H1 (cell line): ENCODE measurements at regions not wholly inside any gene's neighbourhood (a gene's known extent, or its start where the extent isn't known, plus 50 kb on each side); places are given as distances from the start of the nearest gene placed in this dataset.

ENCODE experiments used
- CTCF ChIA-PET: fragments of 300-600 bp; sonication (Branson Sonifier 250); formaldehyde crosslinking; loops from one replicate; lab custom pipeline; 2021; ENCODE audit not compliant: partially characterized antibody; lab: Charles Lee
- POLR2A ChIA-PET: fragments of 300-600 bp; sonication (Branson Sonifier 250); formaldehyde crosslinking; loops from one replicate; lab custom pipeline; 2021; ENCODE audit warnings: inconsistent platforms; ENCODE audit not compliant: partially characterized antibody; lab: Charles Lee
- DNase-seq, 2 experiments: peaks; one replicate each; pipeline versions ENCODE4 v3.0.0 to v3.0.0-alpha.2; 2010 to 2022; ENCODE audit warnings: low spot score in 2 of 2, low read depth in 1 of 2, mixed read lengths in 1 of 2
- FAIRE-seq: peaks from 2 replicates; lab custom pipeline; 2011; peaks lifted over from hg19 to GRCh38; lab: Jason Lieb, UNC
- H2AFZ ChIP-seq: 2 replicates; pipeline ENCODE4 v1.8.1; 2012; ENCODE audit warnings: low read length, inconsistent platforms
- H2AK5ac ChIP-seq: 2 replicates; pipeline ENCODE4 v1.6.1; 2013; ENCODE audit warnings: low read depth, low read length
- H2BK120ac ChIP-seq: replicated peaks from 2 replicates; pipeline ENCODE3; 2013; ENCODE audit warnings: low read depth, low read length, inconsistent platforms
- H2BK12ac ChIP-seq: 2 replicates; pipeline ENCODE4 v1.6.1; 2013; ENCODE audit warnings: low read depth, low read length
- H2BK15ac ChIP-seq: 2 replicates; pipeline ENCODE4 v1.6.1; 2013; ENCODE audit warnings: low read length
- H2BK20ac ChIP-seq: 2 replicates; pipeline ENCODE4 v1.6.1; 2013; ENCODE audit warnings: low read length
- H2BK5ac ChIP-seq: 2 replicates; pipeline ENCODE4 v1.6.1; 2013; ENCODE audit warnings: low read depth, low read length
- H3K14ac ChIP-seq: 2 replicates; pipeline ENCODE4 v1.6.1; 2013; ENCODE audit warnings: inconsistent platforms; ENCODE audit not compliant: insufficient read length
- H3K18ac ChIP-seq: 2 replicates; pipeline ENCODE4 v1.6.1; 2013; ENCODE audit warnings: low read length; ENCODE audit errors: extremely low read depth
- H3K23ac ChIP-seq: 2 replicates; pipeline ENCODE4 v1.6.1; 2013; ENCODE audit warnings: inconsistent platforms; ENCODE audit not compliant: insufficient read length
- H3K23me2 ChIP-seq: 2 replicates; pipeline ENCODE4 v1.6.1; 2013; ENCODE audit warnings: low read depth, low read length
- H3K27ac ChIP-seq: 2 replicates; pipeline ENCODE4 v1.6.1; 2011; ENCODE audit warnings: low read depth, low read length, inconsistent platforms
- H3K27me3 ChIP-seq, 4 experiments: replicated peaks in 1 of 4; 1 replicate in 1 of 4; 2 replicates in 3 of 4; pipeline versions ENCODE4 v1.6.1 to v1.8.1; 2011 to 2013; ENCODE audit warnings: low read length in 3 of 4, mild to moderate bottlenecking in 3 of 4, inconsistent platforms in 2 of 4, mixed read lengths in 2 of 4, moderate library complexity in 1 of 4; ENCODE audit not compliant: control insufficient read depth in 3 of 4, insufficient read depth in 3 of 4; ENCODE audit errors: extremely low read depth in 1 of 4
- H3K36me3 ChIP-seq, 4 experiments: 2 replicates each; pipeline versions ENCODE4 v1.6.1 to v1.8.1; 2011 to 2013; ENCODE audit warnings: mild to moderate bottlenecking in 4 of 4, low read length in 3 of 4, moderate library complexity in 2 of 4, control low read depth in 1 of 4, inconsistent platforms in 1 of 4; ENCODE audit not compliant: insufficient read depth in 4 of 4, control insufficient read depth in 2 of 4
- H3K4ac ChIP-seq: replicated peaks from 2 replicates; pipeline ENCODE3; 2013; ENCODE audit warnings: low read length, low read depth, mixed read lengths, inconsistent platforms; ENCODE audit not compliant: insufficient read length
- H3K4me1 ChIP-seq, 4 experiments: replicated peaks in 1 of 4; 1 replicate in 1 of 4; 2 replicates in 3 of 4; pipeline versions ENCODE4 v1.6.1 to v1.8.1; 2011 to 2013; ENCODE audit warnings: low read length in 3 of 4, inconsistent platforms in 2 of 4, mixed read lengths in 1 of 4; ENCODE audit not compliant: insufficient read depth in 4 of 4, control insufficient read depth in 3 of 4
- H3K4me2 ChIP-seq, 2 experiments: 2 replicates each; pipeline versions ENCODE4 v1.6.1 to v1.8.1; 2011 to 2013; ENCODE audit warnings: low read depth in 2 of 2, low read length in 2 of 2, control low read depth in 1 of 2, inconsistent platforms in 1 of 2, mild to moderate bottlenecking in 1 of 2; ENCODE audit not compliant: insufficient read depth in 1 of 2
- H3K4me3 ChIP-seq, 4 experiments: fragments of 200-600, 300-600 bp in 1 of 4; sonication (generic), shearing (Covaris generic), sonication (Bioruptor Twin) in 1 of 4; 2 replicates each; pipeline versions ENCODE4 v1.5.1 to v1.8.1; 2011 to 2016; ENCODE audit warnings: low read length in 4 of 4, low read depth in 3 of 4, control low read depth in 2 of 4, inconsistent platforms in 2 of 4, mild to moderate bottlenecking in 2 of 4, mixed read lengths in 1 of 4, moderate library complexity in 1 of 4; ENCODE audit not compliant: insufficient read depth in 2 of 4; ENCODE audit errors: extremely low read depth in 1 of 4
- H3K56ac ChIP-seq: replicated peaks from 2 replicates; pipeline ENCODE3; 2013; ENCODE audit warnings: low read depth, mild to moderate bottlenecking, mixed read lengths, low read length, inconsistent platforms; ENCODE audit not compliant: insufficient read length
- H3K79me1 ChIP-seq: 2 replicates; pipeline ENCODE4 v1.6.1; 2013; ENCODE audit warnings: low read depth, low read length, control low read depth
- H3K79me2 ChIP-seq, 2 experiments: 2 replicates each; pipeline versions ENCODE4 v1.6.1 to v1.8.1; 2012 to 2013; ENCODE audit warnings: low read length in 2 of 2, mild to moderate bottlenecking in 2 of 2, inconsistent platforms in 1 of 2; ENCODE audit not compliant: insufficient read depth in 2 of 2, control insufficient read depth in 1 of 2
- H3K9ac ChIP-seq, 4 experiments: replicated peaks in 1 of 4; 1 replicate in 1 of 4; 2 replicates in 3 of 4; pipeline versions ENCODE4 v1.6.1 to v1.8.1; 2011 to 2013; ENCODE audit warnings: low read depth in 3 of 4, low read length in 3 of 4, control low read depth in 2 of 4, mild to moderate bottlenecking in 2 of 4, moderate library complexity in 2 of 4, inconsistent platforms in 1 of 4; ENCODE audit errors: extremely low read depth in 1 of 4
- H3K9me3 ChIP-seq, 2 experiments: 2 replicates each; pipeline versions ENCODE4 v1.6.1 to v1.8.1; 2012 to 2013; ENCODE audit warnings: mild to moderate bottlenecking in 2 of 2, moderate library complexity in 2 of 2, control low read depth in 1 of 2, inconsistent platforms in 1 of 2, low read depth in 1 of 2, low read length in 1 of 2, mixed read lengths in 1 of 2; ENCODE audit not compliant: insufficient read depth in 2 of 2
- H4K20me1 ChIP-seq, 2 experiments: replicated peaks in 1 of 2; 2 replicates each; pipeline versions ENCODE3 to v1.8.1; 2011 to 2013; ENCODE audit warnings: inconsistent platforms in 2 of 2, low read length in 2 of 2, mild to moderate bottlenecking in 1 of 2; ENCODE audit not compliant: insufficient read depth in 2 of 2, control insufficient read depth in 1 of 2
- H4K5ac ChIP-seq: 2 replicates; pipeline ENCODE4 v1.6.1; 2013; ENCODE audit warnings: low read length, low read depth, mixed read lengths, inconsistent platforms; ENCODE audit not compliant: insufficient read length
- H4K8ac ChIP-seq: 2 replicates; pipeline ENCODE4 v1.8.0; 2013; ENCODE audit warnings: mild to moderate bottlenecking, moderate library complexity, low read length, inconsistent platforms; ENCODE audit not compliant: insufficient read depth; ENCODE audit errors: extremely low read depth
- H4K91ac ChIP-seq: replicated peaks from 2 replicates; pipeline ENCODE3; 2013; ENCODE audit warnings: low read length, mixed read lengths, inconsistent platforms; ENCODE audit not compliant: insufficient read length
- GTF2F1 ChIP-seq: IDR thresholded peaks from 2 replicates; pipeline ENCODE4 v1.6.1; 2012; ENCODE audit warnings: low read depth, low read length, improper control_type of control experiment, borderline replicate concordance
- TAF7 ChIP-seq: optimal IDR thresholded peaks from 2 replicates; pipeline ENCODE3; 2011; ENCODE audit warnings: low read depth, mild to moderate bottlenecking, inconsistent platforms, low read length, moderate library complexity, borderline replicate concordance
- TCF12 ChIP-seq: IDR thresholded peaks from 2 replicates; pipeline ENCODE4 v1.6.1; 2011; ENCODE audit warnings: low read depth, mild to moderate bottlenecking, low read length
- WGBS, 2 experiments: shearing (Covaris generic) in 1 of 2; methylation state at CpG; one replicate each; pipeline versions ENCODE4 v1.1.6 to v1.1.7; 2013 to 2015; ENCODE audit warnings: low lambda C conversion rate in 2 of 2, mixed read lengths in 2 of 2, inconsistent platforms in 1 of 2, low coverage in 1 of 2, missing lambda C conversion rate in 1 of 2; ENCODE audit not compliant: insufficient replicate concordance in 2 of 2, insufficient coverage in 1 of 2, insufficient read length in 1 of 2; ENCODE audit errors: extremely low coverage in 1 of 2, missing lambda C conversion rate in 1 of 2; 5-methylcytosine and 5-hydroxymethylcytosine counted together

GRCh38 chr13:31978021-31978420 lies 53.6 kb upstream of the FRY start:
- ChIA-PET CTCF (no interaction called here), POLR2A (no interaction called here)
- Histone ChIP-seq H3K9ac (no peak overlapping the region), H3K36me3 (no peaks in the 10 kb centered on the region), H4K8ac (no peak overlapping the region), H2AK5ac (no peak overlapping the region), H3K18ac (no peak overlapping the region), H3K14ac (no peak overlapping the region), H3K79me1 (no peaks in the 10 kb centered on the region), H2BK5ac (no peak overlapping the region), H3K23me2 (no peaks in the 10 kb centered on the region), H2AFZ (no peak overlapping the region), H3K4me2 (no peak overlapping the region), H3K56ac (no peak overlapping the region), H3K27me3 (no peaks in the 10 kb centered on the region), H3K4ac (no peak overlapping the region), H3K4me1 (no peaks in the 10 kb centered on the region), H2BK20ac (no peak overlapping the region), H3K9me3 (no peaks in the 10 kb centered on the region), H4K5ac (no peak overlapping the region), H2BK120ac (no peak overlapping the region), H2BK12ac (no peak overlapping the region), H3K4me3 (no peak overlapping the region), H4K91ac (no peak overlapping the region), H2BK15ac (no peak overlapping the region), H3K23ac (no peak overlapping the region), H3K27ac (no peak overlapping the region), H3K79me2 (no peaks in the 10 kb centered on the region), H4K20me1 (no peaks in the 10 kb centered on the region)
- 90% methylated on average over 3 of the region's 3 CpGs; no CpG with 5 or more reads in 1 of the 2 experiments for WGBS, 2 experiments
- FAIRE-seq (no peak), DNase-seq (no peak)
- TF ChIP-seq TAF7 (no peak), GTF2F1 (no peak), TCF12 (no peak)
